ENCODE measurements at regions not wholly inside any gene's neighbourhood (a gene's known extent, or its start where the extent isn't known, plus 50 kb on each side); places are given as distances from the start of the nearest gene placed in this dataset.
"Not testable (repeated sequence)": the region's sequence is repeated elsewhere in the genome, so short reads cannot be mapped to it uniquely, and the experiment has no call there.

GRCh38 chr6:132198896-132199295, 202.4 kb downstream of the MOXD1 start:
- DNase-seq (ENCODE audit: low spot score) = no peak

GRCh38 chr6:132198040-132198439, 203.2 kb downstream of the MOXD1 start:
- DNase-seq (ENCODE audit: low spot score) = no peak

- no peak for DNase-seq (ENCODE audit: low spot score)
These were observed 206.7 kb downstream of the MOXD1 start for GRCh38 chr6:132194529-132194928.

GRCh38 chr6:132192631-132193030, 208.6 kb downstream of the MOXD1 start:
- no peak for DNase-seq (ENCODE audit: low spot score)

GRCh38 chr6:132190815-132191175, 210.5 kb downstream of the MOXD1 start:
- no peak for DNase-seq (ENCODE audit: low spot score)

- DNase-seq (ENCODE audit: low spot score) = no peak
These were observed 211.0 kb downstream of the MOXD1 start for GRCh38 chr6:132190097-132190814.

GRCh38 chr6:132188556-132189264, 212.6 kb downstream of the MOXD1 start:
- DNase-seq (ENCODE audit: low spot score) = no peak

GRCh38 chr6:132187816-132188215, 213.5 kb downstream of the MOXD1 start:
- no peak for DNase-seq (ENCODE audit: low spot score)

- not testable (repeated sequence) for DNase-seq (ENCODE audit: low spot score)
These were observed 216.3 kb downstream of the MOXD1 start for GRCh38 chr6:132184966-132185365.

- DNase-seq (ENCODE audit: low spot score) = no peak
These were observed 221.3 kb downstream of the MOXD1 start for GRCh38 chr6:132179955-132180354.

GRCh38 chr6:132174919-132175318, 223.7 kb upstream of the CCN2 start:
- no peak for DNase-seq (ENCODE audit: low spot score)

GRCh38 chr6:132168961-132169360, 217.8 kb upstream of the CCN2 start:
- no peak for DNase-seq (ENCODE audit: low spot score)

- DNase-seq (ENCODE audit: low spot score) = no peak
These were observed 217.0 kb upstream of the CCN2 start for GRCh38 chr6:132167929-132168892.

GRCh38 chr6:132166526-132167051, 215.4 kb upstream of the CCN2 start:
- no peak for DNase-seq (ENCODE audit: low spot score)

GRCh38 chr6:132165677-132166076, 214.5 kb upstream of the CCN2 start:
- DNase-seq (ENCODE audit: low spot score) = no peak

- no peak for DNase-seq (ENCODE audit: low spot score)
These were observed 210.1 kb upstream of the CCN2 start for GRCh38 chr6:132161283-132161682.

- no peak for DNase-seq (ENCODE audit: low spot score)
These were observed 202.2 kb upstream of the CCN2 start for GRCh38 chr6:132153221-132153898.

GRCh38 chr6:132147530-132148011, 196.4 kb upstream of the CCN2 start:
- DNase-seq (ENCODE audit: low spot score) = no peak

GRCh38 chr6:132144456-132144855, 193.3 kb upstream of the CCN2 start:
- DNase-seq (ENCODE audit: low spot score) = no peak

- DNase-seq (ENCODE audit: low spot score) = no peak
These were observed 192.1 kb upstream of the CCN2 start for GRCh38 chr6:132143258-132143657.

- DNase-seq (ENCODE audit: low spot score) = no peak
These were observed 191.6 kb upstream of the CCN2 start for GRCh38 chr6:132142768-132143167.

- DNase-seq (ENCODE audit: low spot score) = no peak
These were observed 191.1 kb upstream of the CCN2 start for GRCh38 chr6:132142308-132142707.

Data from germinal center (tissue), 1 donor.